ENCODE measurements at regions not wholly inside any gene's neighbourhood (a gene's known extent, or its start where the extent isn't known, plus 50 kb on each side); places are given as distances from the start of the nearest gene placed in this dataset.
A peak's percentile ranks its signal among the peaks of the same experiment; 100 is the strongest.

- no peaks in the 10 kb centered on the region for H3K4me1 Mint-ChIP-seq
- DNase-seq (no peak), ATAC-seq (no peak)
- H3K4me3 Mint-ChIP-seq = no peak overlapping the region
- peaks cover 0 to 6% of the 10 kb centered on the region in 2 donors for H3K9me3 Mint-ChIP-seq
- no peaks in the 10 kb centered on the region for H3K27me3 Mint-ChIP-seq
- no peak overlapping the region for H3K27ac Mint-ChIP-seq
These were observed 391.3 kb downstream of the TDRD3 start for GRCh38 chr13:60788156-60788829.

- ATAC-seq (no peak), DNase-seq (no peak)
- peaks cover 1 to 2% of the 10 kb centered on the region in 2 donors for H3K9me3 Mint-ChIP-seq
- H3K4me3 Mint-ChIP-seq = no peak overlapping the region
- H3K27ac Mint-ChIP-seq = no peak overlapping the region
- no peaks in the 10 kb centered on the region for H3K4me1 Mint-ChIP-seq
- H3K27me3 Mint-ChIP-seq = no peaks in the 10 kb centered on the region
These were observed 390.1 kb downstream of the TDRD3 start for GRCh38 chr13:60787083-60787482.

- H3K27me3 Mint-ChIP-seq = no peaks in the 10 kb centered on the region
- DNase-seq = no peak
- no peaks in the 10 kb centered on the region for H3K4me1 Mint-ChIP-seq
- no peak overlapping the region for H3K27ac Mint-ChIP-seq
- no peak for ATAC-seq
- H3K4me3 Mint-ChIP-seq = no peak overlapping the region
- peaks cover 7 to 21% of the 10 kb centered on the region in 2 donors for H3K9me3 Mint-ChIP-seq
These were observed 375.7 kb downstream of the TDRD3 start for GRCh38 chr13:60772726-60773125.

- H3K4me1 Mint-ChIP-seq = no peaks in the 10 kb centered on the region
- ATAC-seq = no peak
- H3K9me3 Mint-ChIP-seq = peaks cover 0 to 28% of the 10 kb centered on the region in 2 donors
- DNase-seq = no peak
- H3K4me3 Mint-ChIP-seq = no peak overlapping the region
- no peaks in the 10 kb centered on the region for H3K27me3 Mint-ChIP-seq
- H3K27ac Mint-ChIP-seq = peak overlapping the region in 1 of 2 donors; percentile 57
These were observed 368.8 kb downstream of the TDRD3 start for GRCh38 chr13:60765700-60766411.

- peaks cover 0 to 22% of the 10 kb centered on the region in 2 donors for H3K9me3 Mint-ChIP-seq
- ATAC-seq (no peak), DNase-seq (no peak)
- H3K27me3 Mint-ChIP-seq = no peaks in the 10 kb centered on the region
- H3K27ac Mint-ChIP-seq = no peak overlapping the region
- H3K4me1 Mint-ChIP-seq = no peaks in the 10 kb centered on the region
- H3K4me3 Mint-ChIP-seq = no peak overlapping the region
These were observed 362.5 kb downstream of the TDRD3 start for GRCh38 chr13:60759499-60759898.

DNA sequence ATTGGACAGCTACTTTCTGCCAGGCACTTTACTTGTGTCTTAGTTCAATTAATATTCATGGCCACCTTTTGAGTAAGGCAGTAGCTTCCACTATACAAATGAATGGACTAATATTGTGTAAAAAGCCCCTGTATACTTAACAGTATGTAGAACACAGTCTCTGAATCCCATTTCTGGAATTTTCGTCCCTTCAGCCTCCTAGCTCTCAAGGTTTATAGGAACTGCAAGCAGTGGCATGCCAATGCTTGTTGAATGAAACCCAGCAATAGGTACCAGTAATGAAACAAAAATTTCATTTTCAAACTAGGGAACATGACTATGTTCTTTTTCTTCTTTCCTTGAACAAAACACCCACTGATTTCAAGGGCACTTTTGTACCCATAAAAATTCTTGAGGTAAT lies 361.6 kb downstream of the TDRD3 start:
- H3K4me3 Mint-ChIP-seq = no peak overlapping the region
- peaks cover 0 to 24% of the 10 kb centered on the region in 2 donors for H3K9me3 Mint-ChIP-seq
- no peak overlapping the region for H3K27ac Mint-ChIP-seq
- DNase-seq (no peak), ATAC-seq (no peak)
- no peaks in the 10 kb centered on the region for H3K27me3 Mint-ChIP-seq
- no peaks in the 10 kb centered on the region for H3K4me1 Mint-ChIP-seq

DNA sequence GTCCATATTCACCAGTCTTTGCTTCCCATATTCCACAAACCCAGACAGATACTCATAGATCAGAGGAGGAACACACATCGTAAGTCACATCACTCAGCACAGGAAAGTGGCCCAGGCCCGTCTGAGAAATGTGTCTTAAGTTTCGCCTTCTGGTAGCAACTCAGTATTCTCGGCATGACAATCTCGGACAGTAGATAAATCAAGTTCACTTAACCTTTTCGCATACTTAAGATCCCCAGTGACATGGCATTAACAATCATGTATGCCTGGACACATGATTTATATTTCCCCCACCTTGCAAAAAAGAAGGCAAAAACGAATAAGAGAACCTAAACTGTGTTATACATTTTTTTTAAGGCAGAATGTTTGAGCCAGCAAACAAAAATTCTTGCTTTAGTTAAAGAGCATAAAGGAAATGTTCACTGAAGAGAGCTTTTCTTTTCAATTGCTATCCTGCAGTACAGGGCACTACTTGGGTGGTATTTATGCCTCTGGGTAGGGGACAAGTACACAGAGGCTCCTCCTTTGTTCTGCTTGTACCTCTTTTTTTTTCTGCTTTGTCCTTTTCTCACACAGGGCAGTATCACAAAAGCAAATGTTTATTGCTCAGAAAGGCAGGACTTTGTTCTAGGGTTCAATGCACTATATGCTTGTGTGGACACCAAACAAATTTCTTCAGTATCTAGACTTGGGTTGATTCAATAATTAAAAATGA lies 360.6 kb downstream of the TDRD3 start:
- Mint-ChIP-seq H3K9me3 (peaks cover 0 to 17% of the 10 kb centered on the region in 2 donors), H3K4me3 (no peak overlapping the region), H3K27ac (no peak overlapping the region), H3K4me1 (no peaks in the 10 kb centered on the region), H3K27me3 (no peaks in the 10 kb centered on the region)
- DNase-seq (no peak), ATAC-seq (no peak)

DNA sequence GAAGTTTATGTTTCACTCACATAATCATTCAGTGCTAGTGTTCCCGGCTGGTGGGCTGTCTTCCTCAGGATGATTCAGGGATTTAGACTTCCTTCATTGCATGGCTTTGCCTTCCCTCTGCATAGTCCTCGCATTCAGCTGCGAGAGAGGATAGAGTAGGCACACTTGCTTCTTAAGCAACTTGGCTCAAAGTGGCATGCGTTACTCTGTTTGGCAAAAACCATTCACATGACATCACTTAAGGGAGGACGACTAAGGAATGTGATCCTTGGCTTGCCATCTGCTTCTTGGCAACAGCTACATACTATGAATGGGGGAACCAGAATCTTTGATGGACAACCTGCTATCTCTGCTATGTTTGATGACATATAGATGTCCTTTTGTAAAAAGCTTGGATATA lies 359.3 kb downstream of the TDRD3 start:
- no peaks in the 10 kb centered on the region for H3K4me1 Mint-ChIP-seq
- H3K27ac Mint-ChIP-seq = no peak overlapping the region
- H3K4me3 Mint-ChIP-seq = no peak overlapping the region
- H3K27me3 Mint-ChIP-seq = no peaks in the 10 kb centered on the region
- ATAC-seq (no peak), DNase-seq (no peak)
- peaks cover 0 to 10% of the 10 kb centered on the region in 2 donors for H3K9me3 Mint-ChIP-seq

DNA sequence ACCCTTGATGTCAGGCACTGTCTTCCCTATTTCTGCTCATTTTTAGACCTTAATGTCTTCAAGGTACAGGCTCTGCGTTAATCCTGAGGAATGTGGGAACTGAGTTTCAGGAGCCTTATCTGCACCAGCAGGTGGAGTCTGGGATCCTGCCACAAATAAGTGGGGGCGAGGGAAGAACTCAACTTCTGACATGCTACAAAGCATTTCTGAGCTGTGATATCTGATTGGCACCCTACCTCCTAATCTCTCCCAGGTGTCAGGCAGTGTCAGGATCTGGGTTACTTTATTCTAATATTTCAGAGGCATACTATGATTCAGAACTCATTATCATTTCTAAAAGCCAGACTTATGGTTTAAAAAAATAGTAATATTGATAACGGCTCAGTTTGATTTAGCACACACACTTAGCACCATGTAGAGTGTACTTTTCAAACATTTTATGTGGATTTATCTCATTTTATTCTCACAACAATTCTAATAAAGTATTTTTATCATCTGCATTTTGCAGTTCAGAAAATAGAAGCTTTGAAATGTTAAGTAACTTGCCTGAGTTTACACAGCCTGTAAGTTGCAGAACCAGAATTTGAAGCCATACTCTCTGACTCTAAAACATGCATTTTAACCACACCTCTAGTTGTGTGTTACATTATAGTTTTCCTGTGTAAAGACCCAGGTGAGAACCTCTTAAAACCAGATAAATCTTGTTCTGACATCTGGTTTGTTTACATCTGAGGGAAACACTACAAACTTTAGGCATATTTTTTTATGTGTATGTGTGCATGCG lies 358.6 kb downstream of the TDRD3 start:
- Mint-ChIP-seq H3K4me3 (no peak overlapping the region), H3K9me3 (peaks cover 0 to 9% of the 10 kb centered on the region in 2 donors), H3K27ac (no peak overlapping the region), H3K4me1 (no peaks in the 10 kb centered on the region), H3K27me3 (no peaks in the 10 kb centered on the region)
- DNase-seq = no peak
- ATAC-seq = no peak

DNA sequence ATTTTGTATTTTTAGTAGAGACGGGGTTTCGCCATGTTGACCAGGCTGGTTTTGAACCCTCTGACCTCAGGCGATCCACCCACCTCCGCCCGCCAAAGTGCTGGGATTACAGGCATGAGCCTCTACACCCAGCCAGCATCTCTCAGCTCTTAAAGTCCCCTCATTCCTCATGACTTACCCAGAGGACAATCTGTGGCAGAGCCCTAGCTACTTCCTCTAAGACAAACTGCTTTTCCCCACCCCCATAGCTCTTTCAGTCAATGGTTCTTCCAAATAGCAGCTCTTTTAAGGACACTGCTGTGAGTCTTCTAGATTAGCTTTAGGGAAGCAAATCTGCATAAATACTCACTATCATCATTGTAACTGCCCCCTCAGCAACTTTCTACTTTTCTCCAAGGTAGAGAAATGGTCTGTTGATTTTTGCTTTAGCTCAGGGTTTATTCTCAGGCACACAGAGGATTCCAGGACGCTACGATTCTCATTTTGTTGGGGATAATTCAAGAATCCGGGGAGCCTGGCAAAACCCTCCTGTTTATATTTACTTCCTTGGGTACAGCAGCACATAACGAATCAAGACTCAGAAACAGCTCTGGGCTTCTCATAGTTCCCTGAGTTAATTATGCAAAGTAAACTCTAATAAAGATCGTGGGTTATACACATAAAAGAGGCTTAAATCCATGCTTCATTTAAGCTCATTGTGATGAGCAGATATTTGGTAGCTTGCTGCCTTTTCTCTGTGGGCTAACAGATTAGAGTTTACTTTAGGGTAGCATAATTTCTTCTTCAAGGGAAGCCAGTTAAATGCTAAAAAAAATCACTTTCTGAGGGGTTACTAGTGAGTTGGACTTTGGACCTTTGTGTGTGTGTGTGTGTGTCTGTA lies 357.4 kb downstream of the TDRD3 start:
- Mint-ChIP-seq H3K9me3 (peaks cover 0 to 9% of the 10 kb centered on the region in 2 donors), H3K4me3 (no peak overlapping the region), H3K27me3 (no peaks in the 10 kb centered on the region), H3K27ac (no peak overlapping the region), H3K4me1 (no peaks in the 10 kb centered on the region)
- DNase-seq (no peak), ATAC-seq (no peak)

- H3K27me3 Mint-ChIP-seq = no peaks in the 10 kb centered on the region
- H3K27ac Mint-ChIP-seq = no peak overlapping the region
- no peak overlapping the region for H3K4me3 Mint-ChIP-seq
- ATAC-seq (no peak), DNase-seq (no peak)
- no peaks in the 10 kb centered on the region for H3K4me1 Mint-ChIP-seq
- peaks cover 0 to 9% of the 10 kb centered on the region in 2 donors for H3K9me3 Mint-ChIP-seq
These were observed 356.6 kb downstream of the TDRD3 start for GRCh38 chr13:60753641-60754040.

DNA sequence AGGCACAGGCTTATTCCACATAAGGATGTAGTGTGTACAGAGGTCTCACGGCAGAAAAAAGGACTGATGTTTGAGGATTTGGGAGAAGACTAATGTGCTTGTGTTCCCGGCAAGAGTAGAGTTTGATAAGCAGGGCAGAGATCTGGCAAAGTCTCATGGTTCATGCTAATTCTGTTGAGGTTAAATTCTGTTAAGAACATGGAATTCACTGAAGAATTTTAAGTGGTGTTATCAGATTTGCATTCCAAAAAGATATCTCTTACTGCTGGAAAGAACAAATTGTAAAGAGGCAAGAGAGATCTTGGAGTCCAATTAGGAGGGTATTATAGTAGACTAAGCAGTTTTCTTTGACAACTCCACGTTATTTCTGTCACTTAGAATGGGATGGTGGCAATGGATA lies 348.3 kb downstream of the TDRD3 start:
- H3K4me3 Mint-ChIP-seq = no peak overlapping the region
- DNase-seq (no peak), ATAC-seq (no peak)
- no peaks in the 10 kb centered on the region for H3K27me3 Mint-ChIP-seq
- no peaks in the 10 kb centered on the region for H3K4me1 Mint-ChIP-seq
- peaks cover 11 to 17% of the 10 kb centered on the region in 2 donors for H3K9me3 Mint-ChIP-seq
- no peak overlapping the region for H3K27ac Mint-ChIP-seq

DNA sequence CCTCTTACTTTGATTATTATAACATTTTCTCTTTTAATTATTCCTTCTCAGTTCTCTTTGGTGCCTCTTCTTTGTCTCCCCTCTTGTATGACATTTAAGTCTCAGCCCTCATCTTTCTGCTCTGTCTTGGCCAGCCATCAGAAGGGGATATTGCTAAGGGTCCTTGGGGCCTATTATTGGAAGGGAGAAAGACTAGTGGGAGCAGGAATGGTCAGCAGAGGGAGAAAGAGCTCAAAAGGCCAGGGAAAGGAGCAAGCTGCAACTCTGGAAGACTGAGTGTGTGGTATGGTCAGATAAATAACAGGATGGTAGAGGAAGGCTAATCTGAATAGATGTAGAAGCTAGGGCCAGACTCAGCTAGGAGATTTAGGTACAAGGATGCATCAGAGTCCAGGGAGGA lies 336.9 kb downstream of the TDRD3 start:
- ATAC-seq (no peak), DNase-seq (no peak)
- Mint-ChIP-seq H3K4me1 (no peaks in the 10 kb centered on the region), H3K9me3 (peaks cover 0 to 11% of the 10 kb centered on the region in 2 donors), H3K4me3 (no peak overlapping the region), H3K27ac (no peak overlapping the region), H3K27me3 (no peaks in the 10 kb centered on the region)

DNA sequence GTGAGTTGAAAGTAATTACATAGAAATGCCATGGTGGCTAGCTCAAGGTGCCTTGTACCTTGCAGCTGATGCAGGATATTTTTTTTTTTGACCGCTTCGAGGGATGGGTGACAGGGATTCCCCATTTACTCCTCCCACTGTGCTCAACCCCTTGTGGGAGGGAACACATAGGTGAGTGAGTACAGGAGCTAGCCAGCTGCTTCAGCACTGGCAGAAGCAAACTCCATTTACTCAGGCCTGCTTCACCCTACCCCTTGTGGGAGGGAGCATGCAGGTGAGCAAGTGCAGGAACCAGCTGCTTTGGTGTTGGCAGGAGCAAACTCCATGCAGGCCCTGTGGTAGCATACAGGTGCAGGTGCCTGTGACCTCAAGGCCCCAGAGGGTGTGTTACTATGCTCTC lies 330.1 kb downstream of the TDRD3 start:
- H3K27ac Mint-ChIP-seq = no peak overlapping the region
- peaks cover 0 to 5% of the 10 kb centered on the region in 2 donors for H3K9me3 Mint-ChIP-seq
- no peak for DNase-seq
- H3K4me3 Mint-ChIP-seq = no peak overlapping the region
- H3K4me1 Mint-ChIP-seq = no peaks in the 10 kb centered on the region
- H3K27me3 Mint-ChIP-seq = no peaks in the 10 kb centered on the region
- ATAC-seq = no peak

DNA sequence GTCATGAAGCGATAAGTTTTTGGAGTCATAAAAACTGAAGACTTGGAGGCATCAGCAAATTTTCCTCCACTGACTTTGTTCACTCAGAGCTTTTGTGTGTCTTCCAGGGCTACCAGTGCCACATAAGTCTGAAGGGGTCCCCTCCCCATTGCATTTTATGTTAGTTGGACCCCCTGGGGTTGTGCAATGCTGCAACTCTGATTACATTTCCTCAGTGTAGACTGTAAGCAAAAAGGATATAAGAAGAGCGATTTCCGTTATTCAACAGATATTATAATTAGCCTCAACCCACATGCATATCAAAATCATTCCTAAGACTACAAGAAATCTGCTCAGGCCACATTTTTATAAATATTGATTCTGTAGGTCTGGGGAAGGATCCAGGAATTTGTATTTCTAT lies 324.0 kb downstream of the TDRD3 start:
- Mint-ChIP-seq H3K27ac (no peak overlapping the region), H3K27me3 (no peaks in the 10 kb centered on the region), H3K4me1 (no peaks in the 10 kb centered on the region), H3K9me3 (peaks cover 8 to 14% of the 10 kb centered on the region in 2 donors), H3K4me3 (no peak overlapping the region)
- ATAC-seq = no peak
- no peak for DNase-seq
